ENCODE measurements at regions not wholly inside any gene's neighbourhood (a gene's known extent, or its start where the extent isn't known, plus 50 kb on each side); places are given as distances from the start of the nearest gene placed in this dataset.

DNA sequence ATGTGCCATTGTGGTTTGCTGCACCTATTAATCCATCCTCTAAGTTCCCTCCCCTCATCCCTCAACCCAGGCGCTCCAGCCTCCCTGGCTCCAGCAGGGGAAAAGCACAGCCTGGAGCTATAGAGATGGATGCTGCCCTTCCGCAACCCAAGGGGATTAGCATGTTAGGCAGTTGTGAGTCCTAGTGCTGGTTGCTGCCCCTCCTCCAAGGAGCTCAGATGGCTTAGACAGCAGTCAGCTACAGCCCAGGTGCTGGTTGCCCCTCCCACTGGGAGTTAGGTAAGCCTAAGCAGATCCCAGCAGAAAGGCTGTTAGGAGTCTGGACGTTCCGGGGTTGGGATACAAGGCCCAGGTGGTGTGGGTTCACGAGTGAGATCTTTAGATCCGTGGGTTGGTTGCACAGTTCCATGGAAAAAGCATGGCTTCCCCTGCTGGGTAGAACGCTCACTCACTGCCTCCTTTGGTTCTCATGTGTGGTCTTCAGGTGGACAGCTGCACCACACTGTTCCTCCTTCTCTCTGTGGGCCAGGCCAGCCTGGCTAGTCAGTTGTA, 446.1 kb downstream of the ZNF804A start:
- no peaks in the 10 kb centered on the region for H3K36me3 ChIP-seq (ENCODE audit: control insufficient read depth, insufficient read depth, low read length)
- H3K27me3 ChIP-seq (ENCODE audit: control insufficient read depth, insufficient read depth, low read length): no peaks in the 10 kb centered on the region
- H3K4me3 ChIP-seq (ENCODE audit: low read depth, low read length): no peak overlapping the region
- TF ChIP-seq, protein P1, sequence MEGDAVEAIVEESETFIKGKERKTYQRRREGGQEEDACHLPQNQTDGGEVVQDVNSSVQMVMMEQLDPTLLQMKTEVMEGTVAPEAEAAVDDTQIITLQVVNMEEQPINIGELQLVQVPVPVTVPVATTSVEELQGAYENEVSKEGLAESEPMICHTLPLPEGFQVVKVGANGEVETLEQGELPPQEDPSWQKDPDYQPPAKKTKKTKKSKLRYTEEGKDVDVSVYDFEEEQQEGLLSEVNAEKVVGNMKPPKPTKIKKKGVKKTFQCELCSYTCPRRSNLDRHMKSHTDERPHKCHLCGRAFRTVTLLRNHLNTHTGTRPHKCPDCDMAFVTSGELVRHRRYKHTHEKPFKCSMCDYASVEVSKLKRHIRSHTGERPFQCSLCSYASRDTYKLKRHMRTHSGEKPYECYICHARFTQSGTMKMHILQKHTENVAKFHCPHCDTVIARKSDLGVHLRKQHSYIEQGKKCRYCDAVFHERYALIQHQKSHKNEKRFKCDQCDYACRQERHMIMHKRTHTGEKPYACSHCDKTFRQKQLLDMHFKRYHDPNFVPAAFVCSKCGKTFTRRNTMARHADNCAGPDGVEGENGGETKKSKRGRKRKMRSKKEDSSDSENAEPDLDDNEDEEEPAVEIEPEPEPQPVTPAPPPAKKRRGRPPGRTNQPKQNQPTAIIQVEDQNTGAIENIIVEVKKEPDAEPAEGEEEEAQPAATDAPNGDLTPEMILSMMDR (IDR thresholded peaks at IDR 0.05; ENCODE audit: insufficient read depth, low read length, poor library complexity, severe bottlenecking): no peak
- DNase-seq (ENCODE audit: low read depth): no peak

DNA sequence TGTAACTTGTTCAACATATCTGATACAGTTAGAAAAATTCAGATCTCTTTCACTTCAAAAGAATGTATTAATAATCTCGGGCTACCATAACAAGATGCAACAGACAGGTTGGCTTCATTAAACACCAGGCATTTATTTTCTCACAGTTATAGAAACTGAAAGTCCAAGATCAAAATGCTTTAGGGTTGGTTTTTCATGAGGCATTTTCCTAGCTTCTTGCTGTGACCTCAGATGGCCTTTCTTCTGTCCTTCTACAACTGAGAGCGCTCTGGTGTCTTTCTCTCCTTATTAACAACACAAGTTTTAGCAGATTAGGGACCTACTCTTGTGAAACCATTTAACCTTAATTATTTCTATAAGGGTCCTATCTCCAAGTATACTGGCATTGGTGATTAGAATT, 452.5 kb downstream of the ZNF804A start:
- no peak for DNase-seq (ENCODE audit: low read depth)
- Histone ChIP-seq H3K27me3 (ENCODE audit: control insufficient read depth, insufficient read depth, low read length) (no peaks in the 10 kb centered on the region), H3K36me3 (ENCODE audit: control insufficient read depth, insufficient read depth, low read length) (no peaks in the 10 kb centered on the region), H3K4me3 (ENCODE audit: low read depth, low read length) (no peak overlapping the region)
- TF ChIP-seq, protein P1 (IDR thresholded peaks at IDR 0.05; ENCODE audit: insufficient read depth, low read length, poor library complexity, severe bottlenecking): no peak

DNA sequence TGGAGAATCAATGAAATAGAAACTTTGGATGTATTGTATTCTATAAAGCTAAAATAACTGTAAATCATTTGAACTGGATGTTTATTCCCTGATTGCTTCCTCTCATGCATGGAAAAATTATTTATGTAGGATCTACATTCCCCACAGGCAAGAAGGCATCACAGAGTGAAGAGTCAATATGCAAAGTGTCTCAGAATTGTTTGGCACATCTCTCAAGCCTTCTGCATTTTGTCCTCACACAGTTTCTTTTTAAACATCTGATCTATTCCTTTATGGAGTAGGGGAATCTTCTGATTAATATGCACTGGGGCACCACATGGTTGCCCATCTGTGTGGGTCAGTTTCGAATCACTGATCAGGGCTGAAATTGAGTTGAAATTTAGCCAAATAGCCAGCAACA, 465.4 kb downstream of the ZNF804A start:
- no peaks in the 10 kb centered on the region for H3K27me3 ChIP-seq (ENCODE audit: control insufficient read depth, insufficient read depth, low read length)
- TF ChIP-seq, protein P1 (IDR thresholded peaks at IDR 0.05; ENCODE audit: insufficient read depth, low read length, poor library complexity, severe bottlenecking): no peak
- H3K36me3 ChIP-seq (ENCODE audit: control insufficient read depth, insufficient read depth, low read length): no peaks in the 10 kb centered on the region
- no peak overlapping the region for H3K4me3 ChIP-seq (ENCODE audit: low read depth, low read length)
- no peak for DNase-seq (ENCODE audit: low read depth)

DNA sequence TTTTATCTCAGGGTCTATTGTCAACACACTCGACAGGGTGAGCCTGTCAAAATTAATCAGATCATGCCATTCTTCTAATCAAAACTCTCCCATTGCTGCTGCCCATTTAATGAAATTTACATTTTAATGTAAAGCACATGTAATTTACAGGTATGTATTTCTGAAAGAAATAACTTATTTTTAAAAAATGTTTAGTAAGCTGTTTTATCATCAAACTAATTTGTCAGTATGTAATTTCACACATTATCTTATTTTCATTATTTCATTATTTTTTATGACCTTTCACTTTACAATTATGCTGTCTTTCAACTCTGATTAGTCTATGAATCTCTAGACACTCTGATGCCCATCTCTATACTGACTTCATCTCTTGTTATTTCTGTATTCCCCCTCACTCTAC, 467.8 kb downstream of the ZNF804A start:
- Histone ChIP-seq H3K36me3 (ENCODE audit: control insufficient read depth, insufficient read depth, low read length) (no peaks in the 10 kb centered on the region), H3K27me3 (ENCODE audit: control insufficient read depth, insufficient read depth, low read length) (no peaks in the 10 kb centered on the region), H3K4me3 (ENCODE audit: low read depth, low read length) (no peak overlapping the region)
- TF ChIP-seq, protein P1 (IDR thresholded peaks at IDR 0.05; ENCODE audit: insufficient read depth, low read length, poor library complexity, severe bottlenecking): no peak
- DNase-seq (ENCODE audit: low read depth): no peak

DNA sequence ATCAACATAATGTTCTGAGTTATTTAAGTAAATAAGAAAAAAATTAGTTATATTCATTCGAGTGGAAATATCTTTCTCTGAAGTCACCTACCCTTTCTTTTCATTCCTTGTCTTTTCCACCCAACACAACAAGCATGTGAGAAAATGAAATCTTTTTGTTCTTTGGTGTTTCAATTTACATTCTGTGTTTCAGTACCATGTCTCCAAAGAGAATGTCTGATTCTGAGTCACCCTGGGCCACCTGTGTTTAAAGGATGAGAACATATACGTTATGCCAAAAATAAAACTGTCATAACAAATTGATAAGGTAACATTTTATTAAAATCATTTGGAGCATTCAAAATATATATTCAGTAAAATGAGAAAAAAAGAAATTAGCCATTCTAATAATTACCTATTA, 470.8 kb downstream of the ZNF804A start:
- H3K4me3 ChIP-seq (ENCODE audit: low read depth, low read length): no peak overlapping the region
- no peaks in the 10 kb centered on the region for H3K36me3 ChIP-seq (ENCODE audit: control insufficient read depth, insufficient read depth, low read length)
- no peaks in the 10 kb centered on the region for H3K27me3 ChIP-seq (ENCODE audit: control insufficient read depth, insufficient read depth, low read length)
- TF ChIP-seq, protein P1 (IDR thresholded peaks at IDR 0.05; ENCODE audit: insufficient read depth, low read length, poor library complexity, severe bottlenecking): no peak
- no peak for DNase-seq (ENCODE audit: low read depth)

DNA sequence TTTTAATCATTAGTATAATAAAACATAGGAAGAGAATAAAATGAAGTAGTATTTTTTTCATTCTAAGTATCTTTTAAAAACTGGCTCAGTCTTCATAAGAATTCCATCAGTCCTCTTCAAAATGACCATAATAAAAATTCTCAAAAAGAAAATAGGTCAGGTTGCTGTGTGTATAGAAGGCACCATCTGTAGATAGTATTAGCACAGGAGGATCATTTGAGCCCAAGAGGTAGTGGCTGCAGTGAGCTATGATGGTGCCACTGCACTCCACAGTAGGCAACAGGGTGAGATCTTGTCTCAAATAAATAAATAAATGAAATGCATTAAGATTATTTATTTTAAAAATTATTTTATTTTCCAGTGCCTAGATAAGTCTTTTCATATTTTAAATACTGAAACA, 475.8 kb downstream of the ZNF804A start:
- no peak for DNase-seq (ENCODE audit: low read depth)
- no peak overlapping the region for H3K4me3 ChIP-seq (ENCODE audit: low read depth, low read length)
- no peaks in the 10 kb centered on the region for H3K36me3 ChIP-seq (ENCODE audit: control insufficient read depth, insufficient read depth, low read length)
- no peaks in the 10 kb centered on the region for H3K27me3 ChIP-seq (ENCODE audit: control insufficient read depth, insufficient read depth, low read length)
- TF ChIP-seq, protein P1 (IDR thresholded peaks at IDR 0.05; ENCODE audit: insufficient read depth, low read length, poor library complexity, severe bottlenecking): no peak

All from kidney epithelial cell (primary cell).